Calu3 (cell line): ENCODE measurements at regions not wholly inside any gene's neighbourhood (a gene's known extent, or its start where the extent isn't known, plus 50 kb on each side); places are given as distances from the start of the nearest gene placed in this dataset.

Experiments
- BruUV-seq: library from RNA; stranded (reverse); fragments of 400-500 nt; replicated peaks from 2 replicates; lab custom pipeline; 2021; lab: Mats Ljungman, UMichigan
- CTCF ChIA-PET: fragments of 300-600 bp; sonication (Branson Sonifier 250); formaldehyde crosslinking; loops from one replicate; lab custom pipeline; 2022; ENCODE audit warnings: antibody characterized with exemption; lab: Charles Lee
- DNase-seq: peaks from one replicate; pipeline ENCODE4 v3.0.0; 2022
- H3K27ac Mint-ChIP-seq: one replicate; pipeline ENCODE4 v1.8.0; 2022; ENCODE audit warnings: mixed read lengths; ENCODE audit not compliant: unreplicated experiment
- H3K27me3 Mint-ChIP-seq: one replicate; pipeline ENCODE4 v1.8.0; 2022; ENCODE audit warnings: mixed read lengths; ENCODE audit not compliant: unreplicated experiment
- H3K36me3 Mint-ChIP-seq: one replicate; pipeline ENCODE4 v1.8.0; 2022; ENCODE audit warnings: mild to moderate bottlenecking, moderate library complexity, mixed read lengths; ENCODE audit not compliant: insufficient read depth, unreplicated experiment
- H3K4me1 Mint-ChIP-seq: one replicate; pipeline ENCODE4 v1.8.0; 2022; ENCODE audit warnings: mild to moderate bottlenecking, low read depth, mixed read lengths; ENCODE audit not compliant: unreplicated experiment
- H3K4me3 Mint-ChIP-seq: one replicate; pipeline ENCODE4 v1.8.0; 2022; ENCODE audit warnings: mild to moderate bottlenecking, low read depth, moderate library complexity, mixed read lengths; ENCODE audit not compliant: unreplicated experiment
- H3K9me3 Mint-ChIP-seq: one replicate; pipeline ENCODE4 v1.8.0; 2022; ENCODE audit warnings: low read depth, mixed read lengths; ENCODE audit not compliant: unreplicated experiment
- intact Hi-C: fragments of 100-400 bp; cut with micrococcal nuclease; formaldehyde crosslinking; loops from one replicate; pipeline ENCODE4 v1.10.0; 2022; ENCODE audit not compliant: unreplicated experiment
- TF ChIP-seq, protein P1 (sequence below): fragments of 200-600 bp; IDR thresholded peaks from one replicate; pipeline ENCODE4 v1.8.0; 2022; ENCODE audit warnings: antibody characterized with exemption; ENCODE audit not compliant: unreplicated experiment

DNA sequence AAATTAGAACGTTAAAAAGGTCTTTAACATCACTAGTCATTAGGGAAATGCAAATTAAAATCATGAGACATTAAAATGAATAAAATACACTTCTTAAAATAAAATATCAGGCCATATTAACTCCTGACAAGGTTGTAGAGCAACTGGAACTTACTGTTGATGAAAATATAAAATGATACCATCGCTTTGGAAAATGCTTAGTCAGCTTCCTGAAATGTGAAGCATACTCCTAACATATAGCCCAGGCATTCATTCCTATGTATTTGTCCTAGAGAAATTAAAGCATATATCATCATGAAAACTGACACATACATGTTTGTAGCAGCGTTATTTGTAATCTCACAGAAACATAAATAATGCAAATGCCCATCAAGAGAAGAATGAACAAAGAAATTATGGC lies 211.5 kb upstream of the CHRM3 start:
- intact Hi-C loops: no loop called here
- Mint-ChIP-seq H3K4me3 (no peak overlapping the region), H3K4me1 (peaks cover 18% of the 10 kb centered on the region), H3K9me3 (peaks cover 3% of the 10 kb centered on the region), H3K36me3 (no peaks in the 10 kb centered on the region), H3K27ac (no peak overlapping the region), H3K27me3 (no peaks in the 10 kb centered on the region)
- CTCF ChIA-PET: interaction anchor here (0.7 kb wide), 1 partner anchor 46 kb away, joined by 3 read pairs; no protein-coding TSS in a partner anchor
- BruUV-seq: no TSS peak
- no peak for DNase-seq
- TF ChIP-seq, protein P1, sequence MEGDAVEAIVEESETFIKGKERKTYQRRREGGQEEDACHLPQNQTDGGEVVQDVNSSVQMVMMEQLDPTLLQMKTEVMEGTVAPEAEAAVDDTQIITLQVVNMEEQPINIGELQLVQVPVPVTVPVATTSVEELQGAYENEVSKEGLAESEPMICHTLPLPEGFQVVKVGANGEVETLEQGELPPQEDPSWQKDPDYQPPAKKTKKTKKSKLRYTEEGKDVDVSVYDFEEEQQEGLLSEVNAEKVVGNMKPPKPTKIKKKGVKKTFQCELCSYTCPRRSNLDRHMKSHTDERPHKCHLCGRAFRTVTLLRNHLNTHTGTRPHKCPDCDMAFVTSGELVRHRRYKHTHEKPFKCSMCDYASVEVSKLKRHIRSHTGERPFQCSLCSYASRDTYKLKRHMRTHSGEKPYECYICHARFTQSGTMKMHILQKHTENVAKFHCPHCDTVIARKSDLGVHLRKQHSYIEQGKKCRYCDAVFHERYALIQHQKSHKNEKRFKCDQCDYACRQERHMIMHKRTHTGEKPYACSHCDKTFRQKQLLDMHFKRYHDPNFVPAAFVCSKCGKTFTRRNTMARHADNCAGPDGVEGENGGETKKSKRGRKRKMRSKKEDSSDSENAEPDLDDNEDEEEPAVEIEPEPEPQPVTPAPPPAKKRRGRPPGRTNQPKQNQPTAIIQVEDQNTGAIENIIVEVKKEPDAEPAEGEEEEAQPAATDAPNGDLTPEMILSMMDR: no peak

DNA sequence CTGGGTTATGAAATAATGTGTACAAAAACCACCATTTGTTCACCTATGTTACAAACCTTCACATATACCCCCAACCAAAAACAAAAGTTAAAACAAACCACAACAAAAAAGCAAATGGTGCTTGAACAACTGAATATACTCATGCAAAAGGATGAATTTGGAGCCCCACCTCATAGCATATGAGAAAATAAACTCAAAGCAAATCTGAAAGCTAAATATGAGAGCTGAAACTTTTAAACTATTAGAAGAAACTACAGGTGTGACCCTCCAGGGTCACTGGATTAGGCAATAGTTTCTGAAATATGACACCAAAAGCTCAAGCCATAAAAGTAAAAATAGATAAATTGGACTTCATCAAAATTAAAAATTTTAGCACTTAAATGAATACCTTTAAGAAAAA lies 215.5 kb upstream of the CHRM3 start:
- intact Hi-C loops: no loop called here
- TF ChIP-seq, protein P1: no peak
- H3K4me3 Mint-ChIP-seq: no peak overlapping the region
- peaks cover 3% of the 10 kb centered on the region for H3K9me3 Mint-ChIP-seq
- no peaks in the 10 kb centered on the region for H3K36me3 Mint-ChIP-seq
- CTCF ChIA-PET: no interaction called here
- no peaks in the 10 kb centered on the region for H3K27me3 Mint-ChIP-seq
- no peak overlapping the region for H3K27ac Mint-ChIP-seq
- DNase-seq: no peak
- H3K4me1 Mint-ChIP-seq: no peaks in the 10 kb centered on the region
- no TSS peak for BruUV-seq

DNA sequence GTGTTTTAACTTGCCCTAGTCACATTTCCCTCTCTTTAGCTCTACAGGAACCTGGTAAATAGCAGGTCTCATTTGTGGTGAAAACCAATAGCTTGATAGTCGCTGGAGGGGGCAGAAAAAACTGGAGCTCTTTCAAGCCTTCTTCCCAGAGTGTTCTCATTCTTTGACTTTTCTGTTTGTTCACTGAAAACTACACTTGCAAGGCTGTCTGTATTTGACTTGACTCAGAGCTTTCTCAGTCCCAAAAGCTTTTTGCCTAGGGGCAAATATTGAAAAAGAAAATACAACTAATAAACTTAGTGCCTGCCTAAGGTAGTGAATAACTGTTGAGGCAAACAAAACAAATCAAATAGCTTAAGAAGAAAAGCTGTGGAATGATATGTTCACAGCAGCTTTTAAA lies 217.1 kb upstream of the CHRM3 start:
- Mint-ChIP-seq H3K36me3 (no peaks in the 10 kb centered on the region), H3K27ac (no peak overlapping the region), H3K9me3 (peaks cover 3% of the 10 kb centered on the region), H3K4me3 (no peak overlapping the region), H3K4me1 (no peaks in the 10 kb centered on the region), H3K27me3 (no peaks in the 10 kb centered on the region)
- CTCF ChIA-PET: interaction anchor here (0.7 kb wide), 1 partner anchor 217 kb away, joined by 3 read pairs; the partner anchor contains the start of gene CHRM3
- BruUV-seq: no TSS peak
- no peak for DNase-seq
- TF ChIP-seq, protein P1: no peak
- intact Hi-C loops: no loop called here

GRCh38 chr1:239164451-239165180 lies 221.8 kb upstream of the CHRM3 start:
- Mint-ChIP-seq H3K36me3 (no peaks in the 10 kb centered on the region), H3K27me3 (no peaks in the 10 kb centered on the region), H3K4me1 (no peaks in the 10 kb centered on the region), H3K27ac (no peak overlapping the region), H3K9me3 (no peaks in the 10 kb centered on the region), H3K4me3 (no peak overlapping the region)
- DNase-seq: no peak
- TF ChIP-seq, protein P1: no peak
- CTCF ChIA-PET: no interaction called here
- no TSS peak for BruUV-seq
- intact Hi-C loops: no loop called here
